MM.1S (cell line): ENCODE measurements at regions not wholly inside any gene's neighbourhood (a gene's known extent, or its start where the extent isn't known, plus 50 kb on each side); places are given as distances from the start of the nearest gene placed in this dataset.
"Not testable (repeated sequence)": the region's sequence is repeated elsewhere in the genome, so short reads cannot be mapped to it uniquely, and the experiment has no call there.

Source experiments
- DNase-seq: peaks from one replicate; pipeline ENCODE4 v3.0.0-alpha.2; 2015
- H2AFZ ChIP-seq: fragments of 300-600 bp; sonication (generic); 2 replicates; pipeline ENCODE4 v1.6.0; 2016; ENCODE audit warnings: antibody characterized with exemption, low read length
- H3F3A ChIP-seq: fragments of 300-600 bp; sonication (generic); 2 replicates; pipeline ENCODE4 v1.6.1; 2016; ENCODE audit warnings: mild to moderate bottlenecking, antibody characterized with exemption, low read length, moderate library complexity, mixed read lengths; ENCODE audit not compliant: insufficient read depth
- H3K27ac ChIP-seq: fragments of 300-600 bp; sonication (generic); 2 replicates; pipeline ENCODE4 v1.5.1; 2016; ENCODE audit warnings: mild to moderate bottlenecking, low read length
- H3K27me3 ChIP-seq: fragments of 300-600 bp; sonication (generic); replicated peaks from 2 replicates; pipeline ENCODE4 v1.6.0; 2016; ENCODE audit warnings: low read length; ENCODE audit not compliant: insufficient read depth
- H3K36me3 ChIP-seq: fragments of 300-600 bp; sonication (generic); replicated peaks from 2 replicates; pipeline ENCODE4 v1.6.1; 2016; ENCODE audit warnings: mild to moderate bottlenecking, low read length, mixed read lengths; ENCODE audit not compliant: insufficient read depth
- H3K4me1 ChIP-seq: fragments of 300-600 bp; sonication (generic); 2 replicates; pipeline ENCODE4 v1.6.1; 2016; ENCODE audit warnings: low read length, mixed read lengths
- H3K4me2 ChIP-seq: fragments of 300-600 bp; sonication (generic); 2 replicates; pipeline ENCODE4 v1.6.0; 2016; ENCODE audit warnings: low read depth, low read length
- H3K4me3 ChIP-seq: fragments of 300-600 bp; sonication (generic); 2 replicates; pipeline ENCODE4 v1.5.1; 2016; ENCODE audit warnings: low read length, mixed read lengths
- H3K79me2 ChIP-seq: fragments of 300-600 bp; sonication (generic); 2 replicates; pipeline ENCODE4 v1.6.1; 2016; ENCODE audit warnings: mixed run types, low read length, mixed read lengths
- H3K9ac ChIP-seq: fragments of 300-600 bp; sonication (generic); 2 replicates; pipeline ENCODE4 v1.6.1; 2016; ENCODE audit warnings: low read length, mixed read lengths
- H3K9me2 ChIP-seq: fragments of 300-600 bp; sonication (generic); replicated peaks from 2 replicates; pipeline ENCODE4 v1.6.1; 2016; ENCODE audit warnings: mild to moderate bottlenecking, low read length, mixed read lengths; ENCODE audit not compliant: insufficient read depth
- H3K9me3 ChIP-seq: fragments of 300-600 bp; sonication (generic); replicated peaks from 2 replicates; pipeline ENCODE4 v1.6.1; 2016; ENCODE audit warnings: mild to moderate bottlenecking, low read length, mixed read lengths; ENCODE audit not compliant: insufficient read depth
- H4K20me1 ChIP-seq: fragments of 300-600 bp; sonication (generic); 2 replicates; pipeline ENCODE4 v1.6.1; 2016; ENCODE audit warnings: mild to moderate bottlenecking, low read length, moderate library complexity, mixed read lengths; ENCODE audit not compliant: insufficient read depth
- EZH2 ChIP-seq: fragments of 300-600 bp; sonication (generic); optimal IDR thresholded peaks from 2 replicates; pipeline ENCODE3; 2017; ENCODE audit warnings: low read depth, mild to moderate bottlenecking, antibody characterized with exemption, low read length, mixed read lengths
- EZH2phosphoT487 ChIP-seq: fragments of 300-600 bp; sonication (generic); IDR thresholded peaks from 2 replicates; pipeline ENCODE4 v1.6.1; 2018; ENCODE audit warnings: antibody characterized with exemption, low read length
- TF ChIP-seq, protein P1 (sequence below): fragments of 300-600 bp; sonication (generic); IDR thresholded peaks from 2 replicates; pipeline ENCODE4 v1.5.1; 2016; ENCODE audit warnings: antibody characterized with exemption, low read length, mixed read lengths

DNA sequence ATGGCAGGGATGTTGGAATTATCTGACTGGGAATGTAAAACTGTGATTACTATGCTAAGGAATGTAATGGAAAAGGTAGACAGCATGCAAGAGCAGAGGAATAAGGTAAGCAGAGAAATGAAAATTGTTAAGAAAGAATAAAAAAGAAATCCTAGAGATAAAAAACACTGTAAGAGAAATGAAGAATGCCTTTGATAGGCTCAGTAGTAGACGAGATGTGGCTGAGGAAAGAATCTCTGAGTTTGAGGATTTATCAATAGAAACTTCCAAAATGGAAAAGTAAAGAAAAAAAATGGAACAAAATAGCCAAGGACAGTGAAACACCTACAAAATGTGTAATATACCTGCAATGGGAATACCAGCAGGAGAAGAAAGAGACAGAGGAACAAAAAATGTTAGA lies 468.5 kb upstream of the PIK3R1 start:
- Histone ChIP-seq H3K9me2 (no peaks in the 10 kb centered on the region), H3K27me3 (no peaks in the 10 kb centered on the region), H3K36me3 (no peaks in the 10 kb centered on the region), H3K4me2 (no peak overlapping the region), H3K4me3 (no peak overlapping the region), H3K27ac (no peak overlapping the region), H3F3A (no peaks in the 10 kb centered on the region), H4K20me1 (no peaks in the 10 kb centered on the region), H2AFZ (no peak overlapping the region), H3K9me3 (no peaks in the 10 kb centered on the region), H3K79me2 (no peaks in the 10 kb centered on the region), H3K4me1 (no peaks in the 10 kb centered on the region), H3K9ac (no peak overlapping the region)
- DNase-seq: no peak
- TF ChIP-seq EZH2: no peak
- TF ChIP-seq EZH2phosphoT487: no peak
- TF ChIP-seq, protein P1, sequence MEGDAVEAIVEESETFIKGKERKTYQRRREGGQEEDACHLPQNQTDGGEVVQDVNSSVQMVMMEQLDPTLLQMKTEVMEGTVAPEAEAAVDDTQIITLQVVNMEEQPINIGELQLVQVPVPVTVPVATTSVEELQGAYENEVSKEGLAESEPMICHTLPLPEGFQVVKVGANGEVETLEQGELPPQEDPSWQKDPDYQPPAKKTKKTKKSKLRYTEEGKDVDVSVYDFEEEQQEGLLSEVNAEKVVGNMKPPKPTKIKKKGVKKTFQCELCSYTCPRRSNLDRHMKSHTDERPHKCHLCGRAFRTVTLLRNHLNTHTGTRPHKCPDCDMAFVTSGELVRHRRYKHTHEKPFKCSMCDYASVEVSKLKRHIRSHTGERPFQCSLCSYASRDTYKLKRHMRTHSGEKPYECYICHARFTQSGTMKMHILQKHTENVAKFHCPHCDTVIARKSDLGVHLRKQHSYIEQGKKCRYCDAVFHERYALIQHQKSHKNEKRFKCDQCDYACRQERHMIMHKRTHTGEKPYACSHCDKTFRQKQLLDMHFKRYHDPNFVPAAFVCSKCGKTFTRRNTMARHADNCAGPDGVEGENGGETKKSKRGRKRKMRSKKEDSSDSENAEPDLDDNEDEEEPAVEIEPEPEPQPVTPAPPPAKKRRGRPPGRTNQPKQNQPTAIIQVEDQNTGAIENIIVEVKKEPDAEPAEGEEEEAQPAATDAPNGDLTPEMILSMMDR: no peak

DNA sequence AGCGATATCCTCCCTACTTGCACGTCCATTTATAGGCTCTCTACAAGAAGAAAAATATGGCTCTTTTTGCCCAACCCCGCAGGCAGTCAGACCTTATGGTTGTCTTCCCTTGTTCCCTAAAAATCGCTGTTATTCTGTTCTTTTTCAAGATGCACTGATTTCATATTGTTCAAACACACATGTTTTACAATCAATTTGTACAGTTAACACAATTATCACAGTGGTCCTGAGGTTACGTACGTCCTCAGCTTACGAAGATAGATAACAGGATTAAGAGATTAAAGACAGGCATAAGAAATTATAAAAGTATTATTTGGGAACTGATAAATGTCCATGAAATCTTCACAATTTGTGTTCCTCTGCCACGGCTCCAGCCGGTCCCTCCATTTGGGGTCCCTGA lies 468.9 kb upstream of the PIK3R1 start:
- H2AFZ ChIP-seq, H3K36me3 ChIP-seq: not testable (repeated sequence)

DNA sequence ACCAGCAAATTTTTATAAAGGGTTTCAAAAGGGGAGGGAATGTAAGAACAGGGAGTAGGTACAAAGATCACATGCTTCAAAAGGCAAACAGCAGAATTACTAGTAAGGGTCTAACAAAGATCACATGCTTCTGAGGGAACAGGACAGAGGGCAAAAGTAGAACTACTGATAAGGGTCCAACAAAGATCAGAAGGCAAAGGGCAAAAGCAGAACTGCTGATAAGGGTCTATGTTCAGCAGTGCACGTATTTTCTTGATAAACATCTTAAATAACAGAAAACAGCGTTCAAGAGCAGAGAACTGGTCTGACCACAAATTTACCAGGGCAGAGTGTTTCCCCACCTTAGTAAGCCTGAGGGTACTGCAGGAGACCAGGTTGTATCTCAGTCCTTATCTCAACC lies 469.5 kb upstream of the PIK3R1 start:
- Histone ChIP-seq H3K9ac (no peak overlapping the region), H4K20me1 (no peaks in the 10 kb centered on the region), H3K36me3 (no peaks in the 10 kb centered on the region), H3K9me2 (no peaks in the 10 kb centered on the region), H3K27ac (no peak overlapping the region), H3F3A (no peaks in the 10 kb centered on the region), H3K4me1 (no peaks in the 10 kb centered on the region), H2AFZ (no peak overlapping the region), H3K27me3 (no peaks in the 10 kb centered on the region), H3K9me3 (no peaks in the 10 kb centered on the region), H3K4me2 (no peak overlapping the region), H3K79me2 (no peaks in the 10 kb centered on the region), H3K4me3 (no peak overlapping the region)
- no peak for DNase-seq
- TF ChIP-seq, protein P1: no peak
- TF ChIP-seq EZH2phosphoT487 (no peak), EZH2 (no peak)

More for the DNA sequence above, 468.9 kb upstream of the PIK3R1 start:
- H3F3A ChIP-seq, H3K79me2 ChIP-seq, H3K27ac ChIP-seq, H3K4me3 ChIP-seq, H3K4me2 ChIP-seq, H3K9me3 ChIP-seq, DNase-seq, H3K9ac ChIP-seq, H4K20me1 ChIP-seq, H3K9me2 ChIP-seq, H3K27me3 ChIP-seq, H3K4me1 ChIP-seq: not testable (repeated sequence)

DNA sequence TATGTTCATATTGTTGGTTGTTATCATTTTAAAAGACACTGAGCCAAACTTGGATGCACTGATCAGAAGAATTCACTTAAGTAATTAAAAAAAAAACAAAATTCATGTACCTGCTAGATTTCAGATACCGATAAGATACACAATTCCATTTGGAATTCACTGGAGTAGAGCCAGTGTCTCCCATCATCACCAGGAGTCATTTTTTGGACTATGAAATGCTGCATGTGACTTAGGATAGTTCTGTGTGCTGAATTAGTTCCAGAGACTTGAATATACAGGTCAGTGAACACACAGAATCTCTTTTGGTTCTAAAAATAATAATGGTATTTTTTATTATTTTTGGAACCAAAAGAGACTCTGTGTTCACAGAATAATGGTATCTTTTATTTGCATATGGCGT lies 482.6 kb upstream of the PIK3R1 start:
- Histone ChIP-seq H3K36me3 (no peaks in the 10 kb centered on the region), H3K79me2 (no peaks in the 10 kb centered on the region), H3K4me2 (no peak overlapping the region), H3K27me3 (no peaks in the 10 kb centered on the region), H3K9me3 (no peaks in the 10 kb centered on the region), H4K20me1 (no peaks in the 10 kb centered on the region), H3K9ac (no peak overlapping the region), H2AFZ (no peak overlapping the region), H3K4me1 (no peaks in the 10 kb centered on the region), H3F3A (no peaks in the 10 kb centered on the region), H3K27ac (no peak overlapping the region), H3K4me3 (no peak overlapping the region), H3K9me2 (no peaks in the 10 kb centered on the region)
- no peak for DNase-seq
- no peak for TF ChIP-seq EZH2phosphoT487
